HCT116 (cell line): ENCODE measurements at regions not wholly inside any gene's neighbourhood (a gene's known extent, or its start where the extent isn't known, plus 50 kb on each side); places are given as distances from the start of the nearest gene placed in this dataset.

ENCODE experiments used
- ATAC-seq: fragments of 200-7000 bp; cut with Tn5 transposase; 2 replicates; pipeline ENCODE4 v1.9.1; 2020; ENCODE audit warnings: mild to moderate bottlenecking, moderate library complexity
- BruUV-seq: library from RNA; stranded (reverse); fragments of 400-500 nt; replicated peaks from 2 replicates; lab custom pipeline; 2021; lab: Mats Ljungman, UMichigan
- CTCF ChIA-PET: fragments of 300-600 bp; sonication (Branson Sonifier 250); formaldehyde crosslinking; loops from one replicate; lab custom pipeline; 2021; ENCODE audit warnings: antibody characterized with exemption; lab: Charles Lee
- POLR2A ChIA-PET: fragments of 300-600, 350-600 bp; sonication (Branson Sonifier 250); formaldehyde crosslinking; loops from one replicate; lab custom pipeline; 2021; ENCODE audit warnings: antibody characterized with exemption; lab: Charles Lee
- RAD21 ChIA-PET, 2 experiments: fragments of 300-600 bp; sonication (Branson Sonifier 250); formaldehyde crosslinking; loops; one replicate each; lab custom pipeline; 2023; ENCODE audit warnings: low total read pairs in 2 of 2; ENCODE audit not compliant: uncharacterized antibody in 2 of 2, unreplicated experiment in 2 of 2, low non-redundant PET in 1 of 2; lab: Charles Lee
- DNase-seq: peaks from one replicate; pipeline ENCODE4 v3.0.0-alpha.2; 2010; ENCODE audit warnings: low read depth, low spot score
- H2AFZ ChIP-seq: fragments of 200-600 bp; shearing (Covaris generic), sonication (generic); 2 replicates; pipeline ENCODE4 v1.6.1; 2017; ENCODE audit warnings: low read depth, mixed run types, mixed read lengths, antibody characterized with exemption, low read length; ENCODE audit not compliant: poor library complexity, severe bottlenecking
- H3K27ac ChIP-seq: 2 replicates; pipeline ENCODE4 v1.5.1; 2012; ENCODE audit warnings: low read depth, low read length
- H3K27me3 ChIP-seq: fragments of 200-600 bp; sonication (generic); 2 replicates; pipeline ENCODE4 v1.6.1; 2016; ENCODE audit warnings: mixed run types, low read length, mixed read lengths; ENCODE audit not compliant: insufficient read depth
- H3K36me3 ChIP-seq, 2 experiments: fragments of 200-500 bp in 1 of 2; fragments of 200-600 bp in 1 of 2; sonication (Bioruptor generic) in 1 of 2; sonication (generic) in 1 of 2; 2 replicates each; pipeline versions ENCODE4 v1.5.1 to v1.6.1; 2014 to 2016; ENCODE audit warnings: low read length in 2 of 2, inconsistent platforms in 1 of 2, mixed read lengths in 1 of 2, mixed run types in 1 of 2; ENCODE audit not compliant: insufficient read depth in 2 of 2, control insufficient read depth in 1 of 2
- H3K4me1 ChIP-seq, 2 experiments: fragments of 200-600 bp in 1 of 2; sonication (generic) in 1 of 2; 2 replicates each; pipeline versions ENCODE4 v1.5.1 to v1.6.1; 2012 to 2017; ENCODE audit warnings: low read length in 2 of 2, inconsistent platforms in 1 of 2, mild to moderate bottlenecking in 1 of 2, mixed read lengths in 1 of 2, mixed run types in 1 of 2, moderate library complexity in 1 of 2; ENCODE audit not compliant: insufficient read depth in 2 of 2, control insufficient read depth in 1 of 2
- H3K4me2 ChIP-seq: fragments of 200-600 bp; sonication (generic); 2 replicates; pipeline ENCODE4 v1.6.1; 2017; ENCODE audit warnings: mixed run types, low read length, mixed read lengths
- H3K4me3 ChIP-seq, 2 experiments: fragments of 200-600 bp in 1 of 2; sonication (generic) in 1 of 2; replicated peaks in 1 of 2; 2 replicates each; pipeline ENCODE4 v1.5.1; 2011 to 2016; ENCODE audit warnings: low read length in 2 of 2, control low read depth in 1 of 2, low read depth in 1 of 2, mild to moderate bottlenecking in 1 of 2, mixed read lengths in 1 of 2, mixed run types in 1 of 2
- H3K79me2 ChIP-seq: fragments of 200-600 bp; sonication (generic); 2 replicates; pipeline ENCODE4 v1.6.1; 2017; ENCODE audit warnings: mild to moderate bottlenecking, mixed run types, low read length, moderate library complexity, mixed read lengths; ENCODE audit not compliant: insufficient read depth
- H3K9ac ChIP-seq: fragments of 200-600 bp; sonication (generic); 2 replicates; pipeline ENCODE4 v1.6.1; 2016; ENCODE audit warnings: low read length, mixed read lengths
- H3K9me2 ChIP-seq: fragments of 200-600 bp; sonication (generic), shearing (Covaris generic); 2 replicates; pipeline ENCODE4 v1.6.1; 2017; ENCODE audit warnings: mixed run types, mild to moderate bottlenecking, moderate library complexity; ENCODE audit not compliant: insufficient read depth
- H3K9me3 ChIP-seq, 2 experiments: fragments of 200-500 bp in 1 of 2; fragments of 200-600 bp in 1 of 2; sonication (Bioruptor generic) in 1 of 2; sonication (generic) in 1 of 2; 2 replicates each; pipeline ENCODE4 v1.6.1; 2014 to 2017; ENCODE audit warnings: low read length in 2 of 2, mixed read lengths in 2 of 2, inconsistent platforms in 1 of 2, low read depth in 1 of 2, mild to moderate bottlenecking in 1 of 2, mixed run types in 1 of 2, moderate library complexity in 1 of 2; ENCODE audit not compliant: control insufficient read depth in 1 of 2, insufficient read depth in 1 of 2
- H4K20me1 ChIP-seq: fragments of 200-600 bp; sonication (generic), shearing (Covaris generic); 2 replicates; pipeline ENCODE4 v1.6.1; 2017; ENCODE audit warnings: mixed run types, mild to moderate bottlenecking, moderate library complexity; ENCODE audit not compliant: insufficient read depth
- CBX3 ChIP-seq: IDR thresholded peaks from 2 replicates; pipeline ENCODE4 v1.6.1; 2012; ENCODE audit warnings: low read depth
- CEBPB ChIP-seq: IDR thresholded peaks from 2 replicates; pipeline ENCODE4 v1.6.1; 2012; ENCODE audit warnings: low read depth
- ELF1 ChIP-seq: IDR thresholded peaks from 2 replicates; pipeline ENCODE4 v1.6.1; 2012; ENCODE audit warnings: low read depth, borderline replicate concordance
- EZH2phosphoT487 ChIP-seq: fragments of 200-600 bp; IDR thresholded peaks from 2 replicates; pipeline ENCODE4 v1.6.1; 2018; ENCODE audit warnings: antibody characterized with exemption, borderline replicate concordance
- FOSL1 ChIP-seq: IDR thresholded peaks from 2 replicates; pipeline ENCODE4 v1.6.1; 2012; ENCODE audit warnings: low read depth
- POLR2A ChIP-seq: IDR thresholded peaks from 2 replicates; pipeline ENCODE4 v1.7.0; 2011; ENCODE audit warnings: borderline replicate concordance; ENCODE audit not compliant: insufficient read depth, insufficient read length; ENCODE audit errors: extremely low read depth
- POLR2AphosphoS5 ChIP-seq: IDR thresholded peaks from 2 replicates; pipeline ENCODE4 v1.6.1; 2011; ENCODE audit warnings: mild to moderate bottlenecking, low read depth, low read length, moderate library complexity
- RAD21 ChIP-seq: IDR thresholded peaks from 2 replicates; pipeline ENCODE4 v1.6.1; 2012; ENCODE audit warnings: low read depth, mild to moderate bottlenecking
- SIN3A ChIP-seq: IDR thresholded peaks from 2 replicates; pipeline ENCODE4 v1.6.1; 2012; ENCODE audit warnings: low read depth
- SP1 ChIP-seq: IDR thresholded peaks from 2 replicates; pipeline ENCODE4 v1.6.1; 2012; ENCODE audit warnings: low read depth
- SRF ChIP-seq: IDR thresholded peaks from 2 replicates; pipeline ENCODE4 v1.6.1; 2012; ENCODE audit warnings: low read depth
- YY1 ChIP-seq: IDR thresholded peaks from 2 replicates; pipeline ENCODE4 v1.6.1; 2011; ENCODE audit warnings: low read length, low read depth, moderate library complexity, mild to moderate bottlenecking; ENCODE audit not compliant: insufficient replicate concordance; ENCODE audit errors: extremely low read depth
- ZFX ChIP-seq: fragments of 450-650 bp; IDR thresholded peaks from 2 replicates; pipeline ENCODE4 v1.6.1; 2017
- intact Hi-C: fragments of 100-400 bp; cut with micrococcal nuclease; formaldehyde crosslinking; loops from 2 replicates; pipeline ENCODE4 v1.10.0; 2022
- TF ChIP-seq, protein P1 (sequence below): IDR thresholded peaks from 2 replicates; pipeline ENCODE4 v1.6.1; 2012
- TF ChIP-seq, protein P2 (sequence below): IDR thresholded peaks from 2 replicates; pipeline ENCODE4 v1.6.1; 2011; ENCODE audit warnings: mild to moderate bottlenecking, low read length, moderate library complexity; ENCODE audit not compliant: insufficient replicate concordance; ENCODE audit errors: extremely low read depth
- TF ChIP-seq, protein P3 (sequence below): IDR thresholded peaks from 2 replicates; pipeline ENCODE4 v1.6.1; 2012; ENCODE audit warnings: low read depth

GRCh38 chr1:55317673-55318072 lies 102.5 kb upstream of the USP24 start:
- Histone ChIP-seq H3K27ac (no peak overlapping the region), H2AFZ (no peak overlapping the region), H3K9me3 (no peaks in the 10 kb centered on the region), H3K4me3 (no peak overlapping the region), H3K79me2 (no peaks in the 10 kb centered on the region), H3K4me2 (no peak overlapping the region), H4K20me1 (no peaks in the 10 kb centered on the region), H3K36me3 (no peaks in the 10 kb centered on the region), H3K4me1 (no peaks in the 10 kb centered on the region), H3K27me3 (no peaks in the 10 kb centered on the region), H3K9ac (no peak overlapping the region), H3K9me2 (no peaks in the 10 kb centered on the region)
- TF ChIP-seq POLR2AphosphoS5 (no peak), CBX3 (no peak), YY1 (no peak), ELF1 (no peak), FOSL1 (no peak)
- intact Hi-C loops = no loop called here
- ATAC-seq = no peak
- no peak for DNase-seq
- ChIA-PET RAD21 (no interaction called here), CTCF (interaction anchor here (1.6 kb wide), 1 partner anchor 20 kb away, joined by 3 read pairs; no protein-coding TSS in a partner anchor), POLR2A (no interaction called here)
- no TSS peak for BruUV-seq

DNA sequence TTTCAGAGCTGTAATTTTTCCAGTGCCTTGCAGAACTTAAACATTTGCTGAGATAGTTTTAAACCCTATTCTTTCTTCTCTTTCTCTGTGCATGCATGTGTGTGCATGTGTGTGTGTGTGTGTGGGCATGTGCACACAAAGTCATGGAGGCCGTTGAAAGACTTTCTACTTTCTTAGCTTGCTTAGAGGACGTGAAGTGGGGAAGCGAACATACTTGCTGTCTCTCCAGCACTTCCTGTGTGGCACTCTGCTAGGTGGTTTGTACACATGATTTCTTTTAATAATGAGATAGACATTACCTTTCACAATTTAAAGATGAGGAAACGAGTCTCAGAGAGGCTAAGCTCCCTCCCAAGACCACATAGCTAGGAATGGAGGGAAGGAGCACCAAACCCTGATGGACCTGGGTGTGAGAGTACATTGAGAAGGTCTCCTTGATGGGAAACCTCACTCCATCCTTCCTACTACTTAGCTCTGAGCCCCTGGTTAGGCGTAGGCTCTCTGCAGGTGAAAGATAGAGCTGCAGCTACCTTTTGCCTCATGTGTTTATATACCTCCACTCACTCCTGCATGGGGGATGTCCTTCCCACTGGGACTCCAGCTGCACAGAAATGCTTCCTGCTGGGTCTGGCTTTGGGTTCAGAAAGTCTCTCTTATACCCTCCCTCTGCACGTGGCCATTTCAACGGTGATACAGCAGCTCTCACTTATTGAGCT lies 101.9 kb upstream of the USP24 start:
- no peak overlapping the region for H2AFZ ChIP-seq
- RAD21 ChIA-PET = no interaction called here
- POLR2A ChIA-PET = no interaction called here
- DNase-seq = no peak
- no peak overlapping the region for H3K4me2 ChIP-seq
- H3K36me3 ChIP-seq = no peaks in the 10 kb centered on the region
- no peaks in the 10 kb centered on the region for H3K4me1 ChIP-seq
- ATAC-seq = no peak
- H3K4me3 ChIP-seq = no peak overlapping the region
- no peaks in the 10 kb centered on the region for H4K20me1 ChIP-seq
- H3K27ac ChIP-seq = no peak overlapping the region
- intact Hi-C loops = no loop called here
- BruUV-seq = no TSS peak
- H3K9ac ChIP-seq = no peak overlapping the region
- H3K27me3 ChIP-seq = no peaks in the 10 kb centered on the region
- H3K9me2 ChIP-seq = no peaks in the 10 kb centered on the region
- CTCF ChIA-PET = interaction anchor here (1.6 kb wide), 1 partner anchor 21 kb away, joined by 3 read pairs; no protein-coding TSS in a partner anchor
- H3K9me3 ChIP-seq = no peaks in the 10 kb centered on the region
- H3K79me2 ChIP-seq = no peaks in the 10 kb centered on the region
- TF ChIP-seq, protein P1, sequence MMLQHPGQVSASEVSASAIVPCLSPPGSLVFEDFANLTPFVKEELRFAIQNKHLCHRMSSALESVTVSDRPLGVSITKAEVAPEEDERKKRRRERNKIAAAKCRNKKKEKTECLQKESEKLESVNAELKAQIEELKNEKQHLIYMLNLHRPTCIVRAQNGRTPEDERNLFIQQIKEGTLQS = no peak
- TF ChIP-seq POLR2A (no peak), SIN3A (no peak), POLR2AphosphoS5 (no peak), YY1 (no peak), SRF (no peak), RAD21 (no peak), EZH2phosphoT487 (no peak), ZFX (no peak), SP1 (no peak), CEBPB (no peak)
- TF ChIP-seq, protein P2, sequence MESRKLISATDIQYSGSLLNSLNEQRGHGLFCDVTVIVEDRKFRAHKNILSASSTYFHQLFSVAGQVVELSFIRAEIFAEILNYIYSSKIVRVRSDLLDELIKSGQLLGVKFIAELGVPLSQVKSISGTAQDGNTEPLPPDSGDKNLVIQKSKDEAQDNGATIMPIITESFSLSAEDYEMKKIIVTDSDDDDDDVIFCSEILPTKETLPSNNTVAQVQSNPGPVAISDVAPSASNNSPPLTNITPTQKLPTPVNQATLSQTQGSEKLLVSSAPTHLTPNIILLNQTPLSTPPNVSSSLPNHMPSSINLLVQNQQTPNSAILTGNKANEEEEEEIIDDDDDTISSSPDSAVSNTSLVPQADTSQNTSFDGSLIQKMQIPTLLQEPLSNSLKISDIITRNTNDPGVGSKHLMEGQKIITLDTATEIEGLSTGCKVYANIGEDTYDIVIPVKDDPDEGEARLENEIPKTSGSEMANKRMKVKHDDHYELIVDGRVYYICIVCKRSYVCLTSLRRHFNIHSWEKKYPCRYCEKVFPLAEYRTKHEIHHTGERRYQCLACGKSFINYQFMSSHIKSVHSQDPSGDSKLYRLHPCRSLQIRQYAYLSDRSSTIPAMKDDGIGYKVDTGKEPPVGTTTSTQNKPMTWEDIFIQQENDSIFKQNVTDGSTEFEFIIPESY = no peak
- TF ChIP-seq, protein P3, sequence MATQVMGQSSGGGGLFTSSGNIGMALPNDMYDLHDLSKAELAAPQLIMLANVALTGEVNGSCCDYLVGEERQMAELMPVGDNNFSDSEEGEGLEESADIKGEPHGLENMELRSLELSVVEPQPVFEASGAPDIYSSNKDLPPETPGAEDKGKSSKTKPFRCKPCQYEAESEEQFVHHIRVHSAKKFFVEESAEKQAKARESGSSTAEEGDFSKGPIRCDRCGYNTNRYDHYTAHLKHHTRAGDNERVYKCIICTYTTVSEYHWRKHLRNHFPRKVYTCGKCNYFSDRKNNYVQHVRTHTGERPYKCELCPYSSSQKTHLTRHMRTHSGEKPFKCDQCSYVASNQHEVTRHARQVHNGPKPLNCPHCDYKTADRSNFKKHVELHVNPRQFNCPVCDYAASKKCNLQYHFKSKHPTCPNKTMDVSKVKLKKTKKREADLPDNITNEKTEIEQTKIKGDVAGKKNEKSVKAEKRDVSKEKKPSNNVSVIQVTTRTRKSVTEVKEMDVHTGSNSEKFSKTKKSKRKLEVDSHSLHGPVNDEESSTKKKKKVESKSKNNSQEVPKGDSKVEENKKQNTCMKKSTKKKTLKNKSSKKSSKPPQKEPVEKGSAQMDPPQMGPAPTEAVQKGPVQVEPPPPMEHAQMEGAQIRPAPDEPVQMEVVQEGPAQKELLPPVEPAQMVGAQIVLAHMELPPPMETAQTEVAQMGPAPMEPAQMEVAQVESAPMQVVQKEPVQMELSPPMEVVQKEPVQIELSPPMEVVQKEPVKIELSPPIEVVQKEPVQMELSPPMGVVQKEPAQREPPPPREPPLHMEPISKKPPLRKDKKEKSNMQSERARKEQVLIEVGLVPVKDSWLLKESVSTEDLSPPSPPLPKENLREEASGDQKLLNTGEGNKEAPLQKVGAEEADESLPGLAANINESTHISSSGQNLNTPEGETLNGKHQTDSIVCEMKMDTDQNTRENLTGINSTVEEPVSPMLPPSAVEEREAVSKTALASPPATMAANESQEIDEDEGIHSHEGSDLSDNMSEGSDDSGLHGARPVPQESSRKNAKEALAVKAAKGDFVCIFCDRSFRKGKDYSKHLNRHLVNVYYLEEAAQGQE = no peak
